ENCODE measurements at regions not wholly inside any gene's neighbourhood (a gene's known extent, or its start where the extent isn't known, plus 50 kb on each side); places are given as distances from the start of the nearest gene placed in this dataset.
"Not testable (repeated sequence)": the region's sequence is repeated elsewhere in the genome, so short reads cannot be mapped to it uniquely, and the experiment has no call there.

- no peaks in the 10 kb centered on the region for H3K4me1 ChIP-seq (ENCODE audit: control insufficient read depth, insufficient read depth, low read length, poor library complexity, severe bottlenecking)
- DNase-seq: no peak
- no peak overlapping the region for H3K4me3 ChIP-seq (ENCODE audit: insufficient read depth, low read depth, low read length, poor library complexity, severe bottlenecking)
- no peaks in the 10 kb centered on the region for H3K36me3 ChIP-seq (ENCODE audit: control insufficient read depth, insufficient read depth, low read length)
- H3K27ac ChIP-seq (ENCODE audit: insufficient read depth, low read length, poor library complexity, severe bottlenecking): no peak overlapping the region
- no peaks in the 10 kb centered on the region for H3K9me3 ChIP-seq (ENCODE audit: control insufficient read depth, low read length)
- no peaks in the 10 kb centered on the region for H3K27me3 ChIP-seq (replicated peaks; ENCODE audit: control insufficient read depth, insufficient read depth, low read length, poor library complexity, severe bottlenecking)
Measured at GRCh38 chrX:13226214-13226613, 93.6 kb downstream of the ATXN3L start.

- no peak for DNase-seq
- H3K27me3 ChIP-seq (replicated peaks; ENCODE audit: control insufficient read depth, insufficient read depth, low read length, poor library complexity, severe bottlenecking): no peaks in the 10 kb centered on the region
- H3K27ac ChIP-seq (ENCODE audit: insufficient read depth, low read length, poor library complexity, severe bottlenecking): no peak overlapping the region
- H3K9me3 ChIP-seq (ENCODE audit: control insufficient read depth, low read length): no peaks in the 10 kb centered on the region
- H3K36me3 ChIP-seq (ENCODE audit: control insufficient read depth, insufficient read depth, low read length): no peaks in the 10 kb centered on the region
- no peaks in the 10 kb centered on the region for H3K4me1 ChIP-seq (ENCODE audit: control insufficient read depth, insufficient read depth, low read length, poor library complexity, severe bottlenecking)
- H3K4me3 ChIP-seq (ENCODE audit: insufficient read depth, low read depth, low read length, poor library complexity, severe bottlenecking): no peak overlapping the region
Measured at GRCh38 chrX:13223868-13224567, 95.8 kb downstream of the ATXN3L start.

GRCh38 chrX:13220916-13221315, 98.9 kb downstream of the ATXN3L start:
- no peaks in the 10 kb centered on the region for H3K36me3 ChIP-seq (ENCODE audit: control insufficient read depth, insufficient read depth, low read length)
- H3K4me1 ChIP-seq (ENCODE audit: control insufficient read depth, insufficient read depth, low read length, poor library complexity, severe bottlenecking): no peaks in the 10 kb centered on the region
- H3K27me3 ChIP-seq (replicated peaks; ENCODE audit: control insufficient read depth, insufficient read depth, low read length, poor library complexity, severe bottlenecking): no peaks in the 10 kb centered on the region
- H3K4me3 ChIP-seq (ENCODE audit: insufficient read depth, low read depth, low read length, poor library complexity, severe bottlenecking): no peak overlapping the region
- no peak overlapping the region for H3K27ac ChIP-seq (ENCODE audit: insufficient read depth, low read length, poor library complexity, severe bottlenecking)
- DNase-seq: no peak
- H3K9me3 ChIP-seq (ENCODE audit: control insufficient read depth, low read length): no peaks in the 10 kb centered on the region

DNA sequence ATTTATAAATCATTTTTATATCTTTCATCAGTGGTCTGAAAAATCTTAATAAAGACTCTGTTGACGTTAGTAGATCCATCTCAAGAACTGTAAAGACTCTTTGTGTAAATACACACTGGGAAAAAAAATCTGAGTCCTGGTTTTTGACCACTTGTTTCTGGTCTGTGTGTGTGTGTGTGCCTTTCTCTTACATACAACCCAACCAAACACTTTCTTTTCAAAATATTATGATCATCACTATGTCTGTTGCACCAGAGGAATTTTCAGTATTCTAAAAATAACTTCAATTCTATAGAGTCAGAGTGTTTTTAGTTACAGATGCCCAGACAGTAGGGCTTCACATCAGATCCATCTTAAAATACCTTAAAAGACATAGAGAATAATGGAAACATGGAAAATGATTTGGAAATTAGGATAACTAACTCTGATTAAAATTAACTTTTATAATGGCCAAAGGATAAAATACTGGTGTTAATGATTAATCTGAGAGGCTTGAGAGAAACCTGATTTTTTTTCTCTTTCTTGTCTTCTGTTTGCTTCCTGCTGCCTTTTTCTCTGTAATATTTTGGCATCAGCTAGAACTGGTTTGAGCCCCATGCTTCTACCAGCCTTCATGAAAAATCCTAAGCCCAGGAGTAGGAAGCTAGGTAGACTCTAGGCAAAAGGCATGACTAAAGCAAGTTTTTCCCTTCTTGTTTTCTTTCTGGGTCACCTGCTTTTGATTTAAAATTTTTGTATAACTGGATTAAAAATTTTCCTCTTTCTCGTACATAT, 99.7 kb downstream of the ATXN3L start:
- H3K9me3 ChIP-seq (ENCODE audit: control insufficient read depth, low read length): no peaks in the 10 kb centered on the region
- no peak overlapping the region for H3K4me3 ChIP-seq (ENCODE audit: insufficient read depth, low read depth, low read length, poor library complexity, severe bottlenecking)
- H3K4me1 ChIP-seq (ENCODE audit: control insufficient read depth, insufficient read depth, low read length, poor library complexity, severe bottlenecking): no peaks in the 10 kb centered on the region
- H3K27ac ChIP-seq (ENCODE audit: insufficient read depth, low read length, poor library complexity, severe bottlenecking): no peak overlapping the region
- no peaks in the 10 kb centered on the region for H3K27me3 ChIP-seq (replicated peaks; ENCODE audit: control insufficient read depth, insufficient read depth, low read length, poor library complexity, severe bottlenecking)
- no peak for DNase-seq
- H3K36me3 ChIP-seq (ENCODE audit: control insufficient read depth, insufficient read depth, low read length): no peaks in the 10 kb centered on the region

- Histone ChIP-seq H3K9me3 (ENCODE audit: control insufficient read depth, low read length) (no peaks in the 10 kb centered on the region), H3K27me3 (replicated peaks; ENCODE audit: control insufficient read depth, insufficient read depth, low read length, poor library complexity, severe bottlenecking) (no peaks in the 10 kb centered on the region), H3K27ac (ENCODE audit: insufficient read depth, low read length, poor library complexity, severe bottlenecking) (no peak overlapping the region), H3K36me3 (ENCODE audit: control insufficient read depth, insufficient read depth, low read length) (no peaks in the 10 kb centered on the region), H3K4me3 (ENCODE audit: insufficient read depth, low read depth, low read length, poor library complexity, severe bottlenecking) (no peak overlapping the region), H3K4me1 (ENCODE audit: control insufficient read depth, insufficient read depth, low read length, poor library complexity, severe bottlenecking) (no peaks in the 10 kb centered on the region)
- no peak for DNase-seq
Measured at GRCh38 chrX:13218758-13219157, 101.1 kb downstream of the ATXN3L start.

- no peak overlapping the region for H3K27ac ChIP-seq (ENCODE audit: insufficient read depth, low read length, poor library complexity, severe bottlenecking)
- no peak for DNase-seq
- H3K27me3 ChIP-seq (replicated peaks; ENCODE audit: control insufficient read depth, insufficient read depth, low read length, poor library complexity, severe bottlenecking): no peaks in the 10 kb centered on the region
- no peaks in the 10 kb centered on the region for H3K4me1 ChIP-seq (ENCODE audit: control insufficient read depth, insufficient read depth, low read length, poor library complexity, severe bottlenecking)
- no peak overlapping the region for H3K4me3 ChIP-seq (ENCODE audit: insufficient read depth, low read depth, low read length, poor library complexity, severe bottlenecking)
- no peaks in the 10 kb centered on the region for H3K9me3 ChIP-seq (ENCODE audit: control insufficient read depth, low read length)
- H3K36me3 ChIP-seq (ENCODE audit: control insufficient read depth, insufficient read depth, low read length): no peaks in the 10 kb centered on the region
Measured at GRCh38 chrX:13216139-13216538, 103.7 kb downstream of the ATXN3L start.

DNA sequence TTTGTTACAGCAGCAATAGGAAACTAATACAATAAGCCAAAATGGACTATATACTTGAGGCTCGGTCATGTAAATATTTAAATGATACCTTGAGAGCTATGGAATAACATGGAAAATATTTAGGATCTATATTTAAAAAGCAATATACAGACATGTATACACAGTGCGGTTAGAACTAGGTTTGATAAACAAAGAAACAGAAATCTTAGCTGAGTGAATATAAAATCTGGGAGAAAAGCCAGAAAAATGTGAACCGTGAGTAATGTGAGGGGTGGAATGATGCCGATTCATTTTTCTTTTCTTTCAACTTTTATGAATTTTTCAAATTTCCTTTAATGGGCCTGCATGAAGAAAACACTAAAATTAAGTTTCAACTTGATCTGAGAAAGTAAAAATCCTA, 104.1 kb downstream of the ATXN3L start:
- no peaks in the 10 kb centered on the region for H3K27me3 ChIP-seq (replicated peaks; ENCODE audit: control insufficient read depth, insufficient read depth, low read length, poor library complexity, severe bottlenecking)
- H3K36me3 ChIP-seq (ENCODE audit: control insufficient read depth, insufficient read depth, low read length): no peaks in the 10 kb centered on the region
- no peaks in the 10 kb centered on the region for H3K9me3 ChIP-seq (ENCODE audit: control insufficient read depth, low read length)
- no peak overlapping the region for H3K4me3 ChIP-seq (ENCODE audit: insufficient read depth, low read depth, low read length, poor library complexity, severe bottlenecking)
- no peak for DNase-seq
- no peak overlapping the region for H3K27ac ChIP-seq (ENCODE audit: insufficient read depth, low read length, poor library complexity, severe bottlenecking)
- H3K4me1 ChIP-seq (ENCODE audit: control insufficient read depth, insufficient read depth, low read length, poor library complexity, severe bottlenecking): no peaks in the 10 kb centered on the region

DNA sequence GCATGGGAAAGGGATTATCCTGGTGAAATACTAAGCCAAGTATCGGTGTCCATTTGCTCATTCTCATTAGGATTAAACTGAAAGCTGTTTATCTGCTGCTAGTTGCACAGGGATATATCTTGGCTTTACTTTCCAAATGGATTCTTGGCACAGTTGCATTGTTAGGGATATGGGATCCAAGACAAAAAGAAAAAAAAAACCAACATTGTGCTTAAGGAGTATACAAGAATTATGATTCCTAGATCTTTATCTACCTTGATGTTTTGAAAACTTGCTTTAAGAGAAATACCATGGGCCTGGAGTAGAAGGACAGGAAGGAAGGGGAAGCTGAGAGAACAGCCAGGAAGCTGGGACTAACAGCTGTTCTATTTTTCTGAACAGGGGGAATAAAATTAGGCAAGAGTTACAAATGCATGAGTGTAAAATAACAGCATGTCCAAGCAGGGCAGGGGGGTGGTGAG, 107.6 kb downstream of the ATXN3L start:
- H3K4me3 ChIP-seq (ENCODE audit: insufficient read depth, low read depth, low read length, poor library complexity, severe bottlenecking): no peak overlapping the region
- H3K27ac ChIP-seq (ENCODE audit: insufficient read depth, low read length, poor library complexity, severe bottlenecking): no peak overlapping the region
- no peaks in the 10 kb centered on the region for H3K4me1 ChIP-seq (ENCODE audit: control insufficient read depth, insufficient read depth, low read length, poor library complexity, severe bottlenecking)
- no peak for DNase-seq
- no peaks in the 10 kb centered on the region for H3K27me3 ChIP-seq (replicated peaks; ENCODE audit: control insufficient read depth, insufficient read depth, low read length, poor library complexity, severe bottlenecking)
- H3K36me3 ChIP-seq (ENCODE audit: control insufficient read depth, insufficient read depth, low read length): no peaks in the 10 kb centered on the region
- no peaks in the 10 kb centered on the region for H3K9me3 ChIP-seq (ENCODE audit: control insufficient read depth, low read length)

GRCh38 chrX:13210142-13210541, 109.7 kb downstream of the ATXN3L start:
- H3K27ac ChIP-seq (ENCODE audit: insufficient read depth, low read length, poor library complexity, severe bottlenecking); H3K36me3 ChIP-seq (ENCODE audit: control insufficient read depth, insufficient read depth, low read length); H3K4me3 ChIP-seq (ENCODE audit: insufficient read depth, low read depth, low read length, poor library complexity, severe bottlenecking); DNase-seq; H3K9me3 ChIP-seq (ENCODE audit: control insufficient read depth, low read length); H3K4me1 ChIP-seq (ENCODE audit: control insufficient read depth, insufficient read depth, low read length, poor library complexity, severe bottlenecking); H3K27me3 ChIP-seq (replicated peaks; ENCODE audit: control insufficient read depth, insufficient read depth, low read length, poor library complexity, severe bottlenecking): not testable (repeated sequence)

DNA sequence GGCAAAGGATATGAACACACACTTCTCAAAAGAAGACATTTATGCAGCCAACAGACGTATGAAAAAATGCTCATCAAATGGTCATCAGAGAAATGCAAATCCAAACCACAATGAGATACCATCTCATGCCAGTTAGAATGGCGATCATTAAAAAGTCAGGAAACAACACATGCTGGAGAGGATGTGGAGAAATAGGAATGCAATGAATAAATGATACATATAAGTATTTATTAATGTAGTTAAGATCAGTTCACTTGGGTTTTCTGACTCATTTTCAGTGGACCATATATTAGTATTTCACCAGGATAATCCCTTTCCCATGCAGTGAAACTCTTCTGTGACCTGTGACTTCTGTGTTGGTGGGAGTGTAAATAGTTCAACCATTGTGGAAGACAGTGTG, 110.1 kb downstream of the ATXN3L start:
- H3K4me3 ChIP-seq (ENCODE audit: insufficient read depth, low read depth, low read length, poor library complexity, severe bottlenecking); DNase-seq; H3K27ac ChIP-seq (ENCODE audit: insufficient read depth, low read length, poor library complexity, severe bottlenecking); H3K4me1 ChIP-seq (ENCODE audit: control insufficient read depth, insufficient read depth, low read length, poor library complexity, severe bottlenecking); H3K27me3 ChIP-seq (replicated peaks; ENCODE audit: control insufficient read depth, insufficient read depth, low read length, poor library complexity, severe bottlenecking); H3K36me3 ChIP-seq (ENCODE audit: control insufficient read depth, insufficient read depth, low read length); H3K9me3 ChIP-seq (ENCODE audit: control insufficient read depth, low read length): not testable (repeated sequence)
